Erythroblast (primary cell): ENCODE measurements at regions not wholly inside any gene's neighbourhood (a gene's known extent, or its start where the extent isn't known, plus 50 kb on each side); places are given as distances from the start of the nearest gene placed in this dataset.

ENCODE experiments used
- GATA1 ChIP-seq: IDR thresholded peaks from 2 replicates; pipeline ENCODE4 v1.6.1; 2011; ENCODE audit warnings: low read depth, mild to moderate bottlenecking, control low read depth, low read length, moderate library complexity
- POLR2A ChIP-seq: IDR thresholded peaks from 2 replicates; pipeline ENCODE4 v1.6.1; 2011; ENCODE audit warnings: mild to moderate bottlenecking, low read length

DNA sequence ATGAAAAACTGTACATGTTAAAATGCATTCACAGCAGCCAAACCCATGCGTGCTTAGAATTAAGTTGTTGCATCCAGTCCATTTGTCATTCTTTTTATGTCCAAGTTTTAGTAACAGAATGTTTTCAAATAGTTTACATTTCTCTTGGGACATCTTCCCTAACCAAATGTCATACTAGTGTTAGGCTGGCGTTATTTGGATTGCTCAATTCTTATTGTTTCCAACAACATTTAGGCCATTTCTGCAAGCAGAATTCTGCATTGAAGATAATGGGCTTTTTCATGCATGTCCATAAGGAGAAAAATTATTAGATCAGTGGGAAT lies 203.0 kb downstream of the HIBADH start:
- no peak for TF ChIP-seq POLR2A
- no peak for TF ChIP-seq GATA1
